ENCODE measurements at regions not wholly inside any gene's neighbourhood (a gene's known extent, or its start where the extent isn't known, plus 50 kb on each side); places are given as distances from the start of the nearest gene placed in this dataset.
"Not testable (repeated sequence)": the region's sequence is repeated elsewhere in the genome, so short reads cannot be mapped to it uniquely, and the experiment has no call there.

DNA sequence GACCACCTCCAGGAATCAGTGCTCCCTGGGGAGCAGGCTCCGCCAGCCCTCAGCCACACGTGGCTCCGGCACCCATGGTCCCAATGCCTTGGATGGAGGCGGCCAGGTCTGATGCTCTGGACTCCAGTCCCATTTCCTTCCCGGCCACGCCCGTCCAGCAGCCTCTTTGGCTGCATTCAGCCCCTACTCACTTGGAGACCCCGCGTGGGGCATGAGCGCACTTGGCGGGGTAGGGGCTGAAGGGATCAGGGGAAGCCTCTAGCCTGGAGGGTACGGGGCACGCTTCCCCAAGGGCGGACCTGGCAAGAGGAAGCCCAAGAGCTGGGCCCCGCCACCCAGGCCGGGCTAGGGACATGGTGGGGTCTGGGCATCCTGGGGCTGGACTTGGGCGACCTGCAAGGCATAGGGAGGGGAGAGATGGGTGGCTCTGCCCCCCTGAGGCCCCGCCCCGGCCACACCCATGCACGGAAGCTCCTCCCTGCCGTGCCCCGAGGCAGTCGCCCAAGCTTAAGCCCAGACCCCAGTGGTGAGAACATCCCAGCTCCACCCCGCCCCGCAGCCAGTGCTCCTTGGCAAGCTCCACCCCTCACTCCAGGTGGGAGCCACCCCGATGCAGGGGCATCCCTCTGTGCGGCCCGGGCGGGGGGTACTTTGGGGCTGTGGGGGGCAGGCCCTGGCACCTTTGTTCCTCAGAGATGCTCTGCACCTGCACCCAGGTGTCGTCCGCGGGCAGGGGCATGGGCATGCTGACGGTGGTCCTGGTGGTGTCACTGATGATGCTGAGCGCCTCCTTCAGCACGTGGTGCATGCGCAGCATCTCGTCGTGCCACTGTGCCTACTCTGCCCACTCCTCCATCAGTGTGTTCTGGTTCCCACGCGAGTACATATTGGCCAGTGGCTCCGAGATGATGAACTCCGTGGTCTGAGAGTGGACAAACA lies 163.5 kb downstream of the GOLGA6L4 start:
- TF ChIP-seq, protein P1, sequence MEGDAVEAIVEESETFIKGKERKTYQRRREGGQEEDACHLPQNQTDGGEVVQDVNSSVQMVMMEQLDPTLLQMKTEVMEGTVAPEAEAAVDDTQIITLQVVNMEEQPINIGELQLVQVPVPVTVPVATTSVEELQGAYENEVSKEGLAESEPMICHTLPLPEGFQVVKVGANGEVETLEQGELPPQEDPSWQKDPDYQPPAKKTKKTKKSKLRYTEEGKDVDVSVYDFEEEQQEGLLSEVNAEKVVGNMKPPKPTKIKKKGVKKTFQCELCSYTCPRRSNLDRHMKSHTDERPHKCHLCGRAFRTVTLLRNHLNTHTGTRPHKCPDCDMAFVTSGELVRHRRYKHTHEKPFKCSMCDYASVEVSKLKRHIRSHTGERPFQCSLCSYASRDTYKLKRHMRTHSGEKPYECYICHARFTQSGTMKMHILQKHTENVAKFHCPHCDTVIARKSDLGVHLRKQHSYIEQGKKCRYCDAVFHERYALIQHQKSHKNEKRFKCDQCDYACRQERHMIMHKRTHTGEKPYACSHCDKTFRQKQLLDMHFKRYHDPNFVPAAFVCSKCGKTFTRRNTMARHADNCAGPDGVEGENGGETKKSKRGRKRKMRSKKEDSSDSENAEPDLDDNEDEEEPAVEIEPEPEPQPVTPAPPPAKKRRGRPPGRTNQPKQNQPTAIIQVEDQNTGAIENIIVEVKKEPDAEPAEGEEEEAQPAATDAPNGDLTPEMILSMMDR (IDR thresholded peaks at IDR 0.05), result no peak
- no peak for TF ChIP-seq ZFX (IDR thresholded peaks at IDR 0.05; ENCODE audit: borderline replicate concordance)
- H3K27ac ChIP-seq, result no peak overlapping the region

DNA sequence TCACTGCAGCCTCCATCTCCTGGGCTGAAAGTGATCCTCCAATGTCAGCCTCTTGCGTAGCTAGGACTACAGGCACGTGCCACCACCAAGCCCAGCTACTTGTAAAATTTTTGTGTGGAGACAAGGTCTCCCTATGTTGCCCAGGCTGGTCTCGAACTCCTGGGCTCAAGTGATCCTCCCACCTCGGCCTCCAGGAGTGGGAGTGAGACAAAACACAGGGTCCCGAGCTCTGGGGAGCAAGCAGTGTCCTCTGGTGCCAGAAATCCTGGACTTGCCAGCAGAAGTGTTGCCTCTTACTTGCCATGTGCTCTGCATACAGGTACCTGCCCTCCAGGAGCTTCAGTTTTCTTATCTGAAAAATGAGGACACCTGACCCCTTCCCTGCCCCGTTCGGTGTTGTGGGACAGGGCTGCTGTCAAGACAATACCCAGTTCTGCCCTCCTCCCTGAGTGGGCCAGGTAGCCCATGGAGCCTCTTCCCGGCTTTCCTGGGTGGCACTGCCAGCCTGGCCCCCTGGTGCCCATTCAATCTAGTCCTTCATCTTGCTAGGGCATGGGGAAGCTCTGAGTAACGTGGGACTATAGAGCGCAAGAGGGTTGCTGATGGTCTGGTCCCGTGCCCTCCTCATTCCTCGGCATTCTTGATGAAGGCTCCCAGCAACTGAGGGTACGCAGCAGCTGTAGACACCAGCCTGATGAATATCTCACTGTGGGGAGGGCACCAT lies 164.6 kb downstream of the GOLGA6L4 start:
- TF ChIP-seq ZFX (IDR thresholded peaks at IDR 0.05; ENCODE audit: borderline replicate concordance), result no peak
- TF ChIP-seq, protein P1 (IDR thresholded peaks at IDR 0.05), result no peak
- H3K27ac ChIP-seq, result no peak overlapping the region

DNA sequence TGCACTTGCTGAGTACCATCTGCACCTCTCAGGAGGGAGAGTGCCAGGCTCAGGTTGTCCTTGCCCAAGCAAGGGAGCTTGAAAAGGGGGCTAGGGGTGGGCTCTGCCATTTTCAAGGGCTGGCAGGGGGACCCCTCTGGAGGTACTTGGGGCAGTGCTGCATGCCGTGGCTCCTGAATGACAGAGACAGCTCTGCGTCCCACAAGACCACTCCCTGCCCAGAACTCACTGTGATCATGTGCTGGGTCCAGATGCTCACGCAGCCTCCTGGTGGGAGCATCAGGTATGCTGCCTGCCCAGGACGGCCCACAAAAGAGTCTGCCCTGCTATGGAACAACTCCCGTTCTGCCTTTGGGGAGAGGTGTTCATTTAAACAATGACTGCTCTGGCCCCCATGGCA lies 165.2 kb downstream of the GOLGA6L4 start:
- TF ChIP-seq, protein P1 (IDR thresholded peaks at IDR 0.05), result no peak
- no peak for TF ChIP-seq ZFX (IDR thresholded peaks at IDR 0.05; ENCODE audit: borderline replicate concordance)

DNA sequence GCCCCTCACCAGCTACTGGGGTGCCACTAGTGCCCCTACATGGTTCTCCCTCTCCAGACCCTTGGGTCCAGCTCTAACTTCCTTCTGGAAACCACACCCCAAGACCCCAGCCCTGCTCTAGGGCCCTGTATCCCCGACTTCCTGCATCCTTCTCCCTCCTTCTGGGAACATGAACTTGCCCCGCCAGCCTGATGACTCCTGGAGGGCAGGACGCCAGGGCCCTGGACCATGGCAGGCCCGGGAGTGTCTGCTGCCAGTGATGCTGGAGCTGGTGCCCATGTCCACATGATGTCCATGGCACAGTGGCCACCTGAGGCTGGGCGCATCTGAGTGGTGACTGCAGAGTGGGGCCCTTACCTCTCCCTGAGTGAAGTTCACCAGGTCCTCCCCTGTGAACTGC lies 165.9 kb downstream of the GOLGA6L4 start:
- H3K27ac ChIP-seq, result not testable (repeated sequence)

More for the DNA sequence above, 165.2 kb downstream of the GOLGA6L4 start:
- H3K27ac ChIP-seq, result no peak overlapping the region

DNA sequence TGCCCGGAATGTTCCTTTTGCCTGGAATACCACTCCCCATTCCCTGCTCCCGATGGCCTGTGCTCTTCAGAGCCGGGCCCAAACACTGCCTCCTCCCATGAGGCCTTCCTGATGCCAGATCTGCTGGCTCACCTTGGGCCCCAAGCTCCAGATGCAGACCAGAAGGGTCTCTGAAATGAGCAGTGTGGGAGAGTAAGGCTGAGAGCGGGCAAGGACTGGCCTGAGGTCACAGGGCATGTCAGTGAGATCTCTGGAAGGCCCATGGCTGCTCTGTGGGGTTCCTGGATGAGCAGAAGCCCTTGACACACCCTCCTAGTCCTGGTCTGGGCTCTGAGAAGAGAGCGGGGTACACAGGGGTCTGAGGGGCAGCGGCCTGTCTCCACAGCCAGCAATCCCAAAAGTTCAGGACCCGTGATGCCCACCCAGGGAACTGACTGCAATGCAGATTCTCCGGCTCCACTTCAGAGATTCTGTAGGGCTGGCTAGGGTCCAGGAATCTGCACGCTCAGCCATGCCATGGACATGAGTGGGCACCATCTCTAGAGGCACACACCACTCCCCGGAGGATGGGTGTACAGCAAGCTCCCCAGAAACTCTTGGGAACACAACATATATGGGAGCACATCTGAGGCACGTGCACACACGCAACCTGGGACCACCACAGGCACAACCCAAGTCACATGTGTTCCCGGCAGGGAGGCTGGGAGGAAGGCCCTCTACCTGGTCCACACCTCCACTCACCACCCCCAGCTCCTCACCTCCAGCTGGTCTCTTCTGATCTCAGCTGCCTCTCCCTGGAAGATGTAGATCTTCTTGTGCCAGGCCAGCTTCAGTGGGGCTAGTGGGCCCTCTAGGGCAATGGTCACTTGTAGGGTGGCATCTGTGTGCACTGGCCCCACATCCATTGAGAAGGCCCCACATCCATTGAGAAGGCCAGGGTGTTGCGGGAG lies 166.6 kb downstream of the GOLGA6L4 start:
- H3K27ac ChIP-seq, result not testable (repeated sequence)

DNA sequence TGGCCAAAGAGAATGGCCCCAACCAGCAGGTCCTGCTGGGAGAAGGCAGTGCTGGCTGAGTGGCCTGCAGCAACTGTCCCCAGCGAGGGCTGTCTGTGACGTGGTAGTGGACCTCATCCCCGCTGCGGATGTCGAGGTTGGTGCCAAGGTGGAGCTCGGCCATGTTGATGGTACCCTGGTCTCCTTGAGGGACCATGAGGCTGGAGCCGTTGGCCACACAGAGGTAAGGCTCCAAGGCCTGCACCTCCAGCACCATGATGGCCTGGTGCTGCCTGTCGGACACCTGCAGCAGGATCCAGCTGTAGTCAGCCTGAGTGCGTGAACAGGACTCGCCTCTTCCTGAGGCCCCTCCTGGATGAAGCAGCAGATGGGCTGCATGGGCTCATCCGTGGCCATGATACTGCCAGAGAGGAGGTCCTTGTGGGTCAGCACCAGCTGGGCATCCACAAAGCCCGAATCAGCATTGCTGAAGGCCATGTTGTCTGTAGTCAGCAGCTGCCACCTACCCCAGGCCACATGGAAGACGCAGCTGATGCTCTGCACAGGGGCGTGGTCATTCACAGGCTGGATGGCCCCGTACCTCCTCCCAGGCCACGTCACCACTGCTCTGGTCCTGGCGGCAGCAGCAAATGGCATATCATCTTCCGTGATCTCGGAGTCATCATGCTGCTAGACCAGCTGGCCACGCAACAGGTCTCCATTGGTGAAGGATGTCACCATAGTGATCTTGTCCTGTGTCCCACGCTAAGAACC lies 167.5 kb downstream of the GOLGA6L4 start:
- no peak overlapping the region for H3K27ac ChIP-seq
- TF ChIP-seq ZFX (IDR thresholded peaks at IDR 0.05; ENCODE audit: borderline replicate concordance), result no peak
- TF ChIP-seq, protein P1 (IDR thresholded peaks at IDR 0.05), result no peak

DNA sequence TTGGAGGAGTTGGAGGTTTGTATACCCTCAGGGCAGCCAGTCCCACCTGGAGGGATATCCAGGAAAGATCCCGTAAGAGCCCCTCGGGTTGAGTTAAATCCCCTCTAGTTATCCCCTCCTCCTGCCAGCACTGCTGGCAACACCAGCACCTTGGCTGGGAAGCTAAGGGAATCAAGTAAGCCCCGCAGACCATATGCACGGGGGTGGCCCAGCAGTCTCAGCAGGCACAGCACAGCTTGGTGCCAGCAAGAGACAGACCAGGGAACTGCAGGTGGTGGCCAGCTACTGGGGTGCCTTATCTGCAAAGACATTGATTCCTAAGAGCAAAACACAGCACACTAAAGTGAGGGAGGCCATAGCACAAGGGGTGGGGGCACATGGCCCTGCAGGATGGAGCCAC lies 173.8 kb downstream of the GOLGA6L4 start:
- H3K27ac ChIP-seq, result not testable (repeated sequence)

DNA sequence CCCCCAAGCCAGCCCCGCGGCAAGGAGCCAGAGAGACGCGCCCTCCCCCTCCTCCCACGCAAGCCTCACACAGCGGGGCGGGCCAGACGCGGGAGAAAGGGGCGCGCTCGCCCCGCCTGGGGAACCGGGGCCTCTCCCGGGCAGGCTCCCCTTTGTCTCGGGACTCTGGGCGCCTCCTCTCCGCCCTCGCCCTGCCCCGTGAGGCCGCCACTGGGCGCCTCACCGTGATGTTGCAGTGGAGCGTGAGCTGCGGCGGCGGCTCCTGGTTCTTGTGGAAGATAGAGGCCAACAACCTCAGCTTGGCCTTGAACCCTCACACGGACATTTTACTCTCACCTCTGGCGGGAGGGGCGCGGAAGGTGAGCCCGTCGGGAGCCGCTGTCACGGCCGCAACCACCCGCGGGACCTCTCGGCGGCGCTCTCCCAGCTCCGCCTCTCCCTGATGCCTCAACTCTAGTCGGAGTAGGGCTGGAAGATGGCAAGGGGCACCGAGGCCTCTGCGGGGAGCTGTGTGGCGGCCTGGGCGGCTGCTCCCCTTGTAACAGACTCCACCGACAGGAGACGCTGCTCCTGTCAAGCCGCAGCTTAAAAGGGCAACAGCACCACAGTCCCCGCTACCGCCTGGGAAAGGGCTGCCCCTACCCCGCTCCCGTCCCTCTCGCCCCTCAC lies 179.2 kb upstream of the ZSCAN2 start:
- not testable (repeated sequence) for H3K27ac ChIP-seq

DNA sequence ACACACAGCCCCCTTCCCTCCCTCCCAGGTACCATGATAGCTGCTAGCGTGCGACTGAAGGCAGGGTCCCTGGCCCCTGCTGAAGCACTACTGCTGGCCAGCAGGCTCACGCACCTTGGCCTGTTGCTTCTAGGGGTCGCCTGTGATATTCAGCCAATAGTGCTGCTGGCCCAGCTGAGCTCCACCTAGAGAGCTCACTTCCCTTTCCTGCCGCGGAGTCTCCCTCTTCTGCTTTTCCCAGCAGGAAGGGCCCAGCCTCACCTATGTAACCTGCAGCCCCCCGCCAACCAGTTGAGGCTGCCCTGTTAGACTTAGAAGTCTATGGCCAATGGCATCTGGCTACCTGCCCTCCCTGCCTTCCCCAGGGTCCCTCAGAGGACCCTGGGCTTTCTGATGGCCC lies 175.5 kb upstream of the ZSCAN2 start:
- not testable (repeated sequence) for H3K27ac ChIP-seq

More for the DNA sequence above, 179.2 kb upstream of the ZSCAN2 start:
- TF ChIP-seq, protein P1 (IDR thresholded peaks at IDR 0.05), result peak; percentile 12; the same call in 1 of the 2 replicates

DNA sequence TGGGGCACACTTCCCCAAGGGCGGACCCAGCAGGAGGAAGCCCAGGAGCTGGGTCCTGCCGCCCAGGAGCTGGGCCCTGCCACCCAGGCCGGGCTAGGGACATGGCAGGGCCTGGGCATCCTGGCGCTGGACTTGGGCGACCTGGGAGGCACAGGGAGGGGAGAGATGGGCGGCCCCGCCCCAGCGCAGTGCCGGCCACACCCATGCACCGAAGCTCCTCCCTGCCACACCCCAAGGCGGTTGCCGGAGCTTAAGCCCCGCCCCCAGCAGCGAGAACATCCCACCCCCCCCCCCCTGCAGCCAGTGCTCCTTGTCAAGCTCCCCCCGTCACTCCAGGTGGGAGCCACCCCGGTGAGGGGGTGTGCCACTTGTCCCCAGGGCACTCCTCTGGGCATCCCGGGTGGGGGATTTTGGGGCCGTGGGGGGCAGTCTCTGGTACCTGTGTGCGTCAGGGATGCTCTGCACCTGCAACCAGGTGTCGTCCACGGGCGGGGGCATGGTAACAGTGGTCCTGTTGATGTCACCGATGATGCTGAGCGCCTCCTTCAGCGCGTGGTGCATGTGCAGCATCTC lies 127.4 kb upstream of the ZSCAN2 start:
- not testable (repeated sequence) for H3K27ac ChIP-seq

DNA sequence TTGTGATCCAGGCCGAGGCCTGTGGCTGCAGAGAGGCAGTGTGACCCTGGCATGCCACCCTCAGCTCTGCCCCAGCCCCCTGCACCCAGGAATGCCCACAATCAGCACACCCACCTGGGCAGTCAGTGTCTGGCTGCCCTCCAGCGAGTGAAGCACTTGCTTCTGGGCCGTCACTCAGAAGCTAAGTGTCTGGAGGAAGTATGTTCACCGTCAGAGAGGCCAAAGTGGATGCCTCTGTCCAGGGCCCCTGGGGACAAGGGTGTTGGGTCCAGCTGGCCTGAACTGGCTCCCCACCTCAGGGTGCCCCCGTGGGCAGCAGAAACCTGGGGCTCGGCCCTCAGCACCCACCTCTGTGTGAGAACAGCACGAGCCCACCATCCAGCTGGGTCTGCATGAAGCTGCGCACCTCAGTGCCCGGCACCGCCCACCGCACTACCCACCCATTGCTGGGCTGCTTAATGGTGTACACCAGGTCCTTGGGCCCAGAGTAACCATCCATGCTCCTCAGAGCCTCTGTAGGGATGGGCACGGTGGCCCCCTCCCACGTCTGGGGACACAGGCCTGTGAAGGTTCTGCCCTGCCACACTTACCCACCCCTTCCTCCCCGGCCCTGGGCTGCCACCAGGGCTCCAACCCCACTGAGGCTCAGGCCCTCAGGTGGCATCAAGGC lies 124.3 kb upstream of the ZSCAN2 start:
- not testable (repeated sequence) for H3K27ac ChIP-seq

Data from 22Rv1 (cell line).